IMR-90 (cell line): ENCODE measurements at regions not wholly inside any gene's neighbourhood (a gene's known extent, or its start where the extent isn't known, plus 50 kb on each side); places are given as distances from the start of the nearest gene placed in this dataset.

Experiments
- BHLHE40 ChIP-seq: fragments of 150-350 bp; IDR thresholded peaks from 2 replicates; pipeline ENCODE4 v1.6.1; 2016; ENCODE audit warnings: mild to moderate bottlenecking, low read depth, low read length
- CEBPB ChIP-seq: IDR thresholded peaks from 2 replicates; pipeline ENCODE4 v1.6.1; 2012; ENCODE audit warnings: low read depth, low read length, improper control_type of control experiment
- FOS ChIP-seq: fragments of 150-350 bp; IDR thresholded peaks from 2 replicates; pipeline ENCODE4 v1.6.1; 2016; ENCODE audit warnings: low read depth, low read length
- MXI1 ChIP-seq: IDR thresholded peaks from 2 replicates; pipeline ENCODE4 v1.6.1; 2012; ENCODE audit warnings: low read depth, mild to moderate bottlenecking, low read length, moderate library complexity, borderline replicate concordance
- NFE2L2 ChIP-seq: fragments of 150-350 bp; IDR thresholded peaks from 2 replicates; pipeline ENCODE4 v1.6.1; 2016; ENCODE audit warnings: low read depth, mild to moderate bottlenecking, low read length
- POLR2A ChIP-seq: IDR thresholded peaks from 2 replicates; pipeline ENCODE4 v1.6.1; 2012; ENCODE audit warnings: mild to moderate bottlenecking, low read depth, low read length
- RFX5 ChIP-seq: IDR thresholded peaks from 2 replicates; pipeline ENCODE4 v1.8.0; 2012; ENCODE audit warnings: low read depth, mild to moderate bottlenecking, low read length, moderate library complexity
- TF ChIP-seq, protein P1 (sequence below): conservative IDR thresholded peaks from 2 replicates; pipeline ENCODE4 v1.5.1; 2012; ENCODE audit warnings: mild to moderate bottlenecking, low read depth, low read length, improper control_type of control experiment
- TF ChIP-seq, protein P2 (sequence below): fragments of 150-350 bp; IDR thresholded peaks from 2 replicates; pipeline ENCODE4 v1.6.1; 2017; ENCODE audit warnings: mild to moderate bottlenecking, antibody characterized with exemption, low read length, low read depth
- TF ChIP-seq, protein P3 (sequence below): fragments of 150-350 bp; IDR thresholded peaks from 2 replicates; pipeline ENCODE4 v1.6.1; 2016; ENCODE audit warnings: low read depth, mild to moderate bottlenecking, low read length, moderate library complexity, borderline replicate concordance

DNA sequence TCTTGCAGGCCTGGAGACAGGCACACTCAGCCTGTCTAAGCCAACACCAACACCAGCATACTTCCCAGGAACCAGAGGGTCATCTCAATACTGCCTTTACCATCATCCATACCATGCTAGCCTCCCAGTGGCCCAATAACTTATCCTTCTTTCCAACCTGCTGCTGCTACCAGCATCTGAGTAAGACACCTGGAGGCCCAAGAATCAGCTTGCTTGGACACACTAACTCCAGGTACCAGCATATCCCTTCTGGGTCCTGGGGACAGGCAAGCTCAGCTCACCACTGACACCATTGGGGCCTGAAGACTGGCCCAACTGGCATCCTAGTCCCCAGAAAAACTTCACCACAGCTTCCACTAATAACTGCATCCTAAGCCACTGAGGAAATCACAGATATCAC lies 205.3 kb downstream of the CD109 start:
- TF ChIP-seq, protein P1, sequence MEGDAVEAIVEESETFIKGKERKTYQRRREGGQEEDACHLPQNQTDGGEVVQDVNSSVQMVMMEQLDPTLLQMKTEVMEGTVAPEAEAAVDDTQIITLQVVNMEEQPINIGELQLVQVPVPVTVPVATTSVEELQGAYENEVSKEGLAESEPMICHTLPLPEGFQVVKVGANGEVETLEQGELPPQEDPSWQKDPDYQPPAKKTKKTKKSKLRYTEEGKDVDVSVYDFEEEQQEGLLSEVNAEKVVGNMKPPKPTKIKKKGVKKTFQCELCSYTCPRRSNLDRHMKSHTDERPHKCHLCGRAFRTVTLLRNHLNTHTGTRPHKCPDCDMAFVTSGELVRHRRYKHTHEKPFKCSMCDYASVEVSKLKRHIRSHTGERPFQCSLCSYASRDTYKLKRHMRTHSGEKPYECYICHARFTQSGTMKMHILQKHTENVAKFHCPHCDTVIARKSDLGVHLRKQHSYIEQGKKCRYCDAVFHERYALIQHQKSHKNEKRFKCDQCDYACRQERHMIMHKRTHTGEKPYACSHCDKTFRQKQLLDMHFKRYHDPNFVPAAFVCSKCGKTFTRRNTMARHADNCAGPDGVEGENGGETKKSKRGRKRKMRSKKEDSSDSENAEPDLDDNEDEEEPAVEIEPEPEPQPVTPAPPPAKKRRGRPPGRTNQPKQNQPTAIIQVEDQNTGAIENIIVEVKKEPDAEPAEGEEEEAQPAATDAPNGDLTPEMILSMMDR: no peak
- TF ChIP-seq POLR2A: no peak
- TF ChIP-seq, protein P2, sequence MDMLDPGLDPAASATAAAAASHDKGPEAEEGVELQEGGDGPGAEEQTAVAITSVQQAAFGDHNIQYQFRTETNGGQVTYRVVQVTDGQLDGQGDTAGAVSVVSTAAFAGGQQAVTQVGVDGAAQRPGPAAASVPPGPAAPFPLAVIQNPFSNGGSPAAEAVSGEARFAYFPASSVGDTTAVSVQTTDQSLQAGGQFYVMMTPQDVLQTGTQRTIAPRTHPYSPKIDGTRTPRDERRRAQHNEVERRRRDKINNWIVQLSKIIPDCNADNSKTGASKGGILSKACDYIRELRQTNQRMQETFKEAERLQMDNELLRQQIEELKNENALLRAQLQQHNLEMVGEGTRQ: no peak
- no peak for TF ChIP-seq NFE2L2
- TF ChIP-seq, protein P3, sequence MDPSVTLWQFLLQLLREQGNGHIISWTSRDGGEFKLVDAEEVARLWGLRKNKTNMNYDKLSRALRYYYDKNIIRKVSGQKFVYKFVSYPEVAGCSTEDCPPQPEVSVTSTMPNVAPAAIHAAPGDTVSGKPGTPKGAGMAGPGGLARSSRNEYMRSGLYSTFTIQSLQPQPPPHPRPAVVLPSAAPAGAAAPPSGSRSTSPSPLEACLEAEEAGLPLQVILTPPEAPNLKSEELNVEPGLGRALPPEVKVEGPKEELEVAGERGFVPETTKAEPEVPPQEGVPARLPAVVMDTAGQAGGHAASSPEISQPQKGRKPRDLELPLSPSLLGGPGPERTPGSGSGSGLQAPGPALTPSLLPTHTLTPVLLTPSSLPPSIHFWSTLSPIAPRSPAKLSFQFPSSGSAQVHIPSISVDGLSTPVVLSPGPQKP: no peak
- TF ChIP-seq CEBPB: no peak
- no peak for TF ChIP-seq FOS
- no peak for TF ChIP-seq RFX5
- TF ChIP-seq BHLHE40: no peak
- no peak for TF ChIP-seq MXI1
